ENCODE measurements at regions not wholly inside any gene's neighbourhood (a gene's known extent, or its start where the extent isn't known, plus 50 kb on each side); places are given as distances from the start of the nearest gene placed in this dataset.

- POLR2A ChIA-PET (ENCODE audit: partially characterized antibody), result interaction anchor here (0.6 kb wide), 1 partner anchor 8 kb away, joined by 3 read pairs; no protein-coding TSS in a partner anchor
- H2BK5ac ChIP-seq (ENCODE audit: low read depth, low read length), result no peak overlapping the region
- TF ChIP-seq SIN3A (conservative IDR thresholded peaks at IDR 0.05 in 1 of 2, IDR thresholded peaks at IDR 0.05 in 1 of 2; ENCODE audit: low read depth in 1 of 2, low read length in 2 of 2) (no peak), EZH2 (IDR thresholded peaks at IDR 0.05; ENCODE audit: low read depth, low read length, severe bottlenecking) (no peak), KDM4A (IDR thresholded peaks at IDR 0.05; ENCODE audit: low read depth, low read length, severe bottlenecking) (no peak), GABPA (IDR thresholded peaks at IDR 0.05; ENCODE audit: borderline replicate concordance, insufficient read depth, low read length) (no peak), HDAC6 (IDR thresholded peaks at IDR 0.05; ENCODE audit: low read depth, low read length) (no peak), POLR2AphosphoS5 (IDR thresholded peaks at IDR 0.05; ENCODE audit: low read depth, low read length) (no peak), RBBP5 (IDR thresholded peaks at IDR 0.05; ENCODE audit: borderline replicate concordance, low read depth, low read length) (no peak), HDAC2 (IDR thresholded peaks at IDR 0.05; ENCODE audit: borderline replicate concordance in 1 of 2, low read depth in 2 of 2, low read length in 2 of 2) (no peak), RAD21 (IDR thresholded peaks at IDR 0.05 in 1 of 2, conservative IDR thresholded peaks at IDR 0.05 in 1 of 2; ENCODE audit: low read depth in 2 of 2, low read length in 2 of 2) (no peak), TEAD4 (IDR thresholded peaks at IDR 0.05; ENCODE audit: low read depth, low read length) (no peak)
These were observed 154.2 kb upstream of the TSLP start for GRCh38 chr5:110917161-110917875.

More at GRCh38 chr5:110917161-110917875, 154.2 kb upstream of the TSLP start:
- H3K4ac ChIP-seq (replicated peaks; ENCODE audit: insufficient read length, low read depth, low read length), result no peak overlapping the region
- no peaks in the 10 kb centered on the region for H3K79me2 ChIP-seq (ENCODE audit: control insufficient read depth in 1 of 2, insufficient read depth in 2 of 2, low read length in 2 of 2)
- H2BK20ac ChIP-seq (ENCODE audit: low read length), result no peak overlapping the region
- H3K27me3 ChIP-seq (replicated peaks in 1 of 4; ENCODE audit: control insufficient read depth in 3 of 4, extremely low read depth in 1 of 4, insufficient read depth in 3 of 4, low read length in 3 of 4), result no peaks in the 10 kb centered on the region
- DNase-seq (ENCODE audit: low read depth in 1 of 2, low spot score in 2 of 2) (no peak), FAIRE-seq (no peak)
- H3K23ac ChIP-seq (ENCODE audit: insufficient read length), result no peak overlapping the region
- no peaks in the 10 kb centered on the region for H3K36me3 ChIP-seq (ENCODE audit: control insufficient read depth in 2 of 4, insufficient read depth in 4 of 4, low read length in 3 of 4)
- H3K9ac ChIP-seq (replicated peaks in 1 of 4; ENCODE audit: extremely low read depth in 1 of 4, low read depth in 3 of 4, low read length in 3 of 4), result no peak overlapping the region
- H2BK120ac ChIP-seq (replicated peaks; ENCODE audit: low read depth, low read length), result no peak overlapping the region
- H2BK12ac ChIP-seq (ENCODE audit: low read depth, low read length), result no peak overlapping the region
- H4K8ac ChIP-seq (ENCODE audit: extremely low read depth, insufficient read depth, low read length), result no peak overlapping the region
- H3K4me3 ChIP-seq (ENCODE audit: extremely low read depth in 1 of 4, insufficient read depth in 2 of 4, low read depth in 3 of 4, low read length in 4 of 4), result no peak overlapping the region
- H4K20me1 ChIP-seq (replicated peaks in 1 of 2; ENCODE audit: control insufficient read depth in 1 of 2, insufficient read depth in 2 of 2, low read length in 2 of 2), result no peaks in the 10 kb centered on the region
- no peaks in the 10 kb centered on the region for H3K79me1 ChIP-seq (ENCODE audit: low read depth, low read length)
- no peaks in the 10 kb centered on the region for H3K4me1 ChIP-seq (replicated peaks in 1 of 4; ENCODE audit: control insufficient read depth in 3 of 4, insufficient read depth in 4 of 4, low read length in 3 of 4)
- 86% methylated on average over 6 of the region's 6 CpGs; no CpG with 5 or more reads in 1 of the 2 experiments for WGBS, 2 experiments (ENCODE audit: extremely low coverage in 1 of 2, insufficient coverage in 1 of 2, insufficient read length in 1 of 2, insufficient replicate concordance in 2 of 2, low coverage in 1 of 2, low lambda C conversion rate in 2 of 2, missing lambda C conversion rate in 1 of 2)
- no peak overlapping the region for H3K27ac ChIP-seq (ENCODE audit: low read depth, low read length)
- no peaks in the 10 kb centered on the region for H3K9me3 ChIP-seq (ENCODE audit: insufficient read depth in 2 of 2, low read depth in 1 of 2, low read length in 1 of 2)
- no peak overlapping the region for H2BK15ac ChIP-seq (ENCODE audit: low read length)
- no peak overlapping the region for H3K4me2 ChIP-seq (ENCODE audit: insufficient read depth in 1 of 2, low read depth in 2 of 2, low read length in 2 of 2)
- 0 out of 2 replicates have a peak overlapping the region, but pooled peaks have one; percentile 38 for H2AFZ ChIP-seq (ENCODE audit: low read length)
- no peak overlapping the region for H4K91ac ChIP-seq (replicated peaks; ENCODE audit: insufficient read length, low read length)
- no peak overlapping the region for H2AK5ac ChIP-seq (ENCODE audit: low read depth, low read length)
- no peak overlapping the region for H3K14ac ChIP-seq (ENCODE audit: insufficient read length)
- H3K18ac ChIP-seq (ENCODE audit: extremely low read depth, low read length), result no peak overlapping the region
- CTCF ChIA-PET (ENCODE audit: partially characterized antibody), result no interaction called here
- no peaks in the 10 kb centered on the region for H3K23me2 ChIP-seq (ENCODE audit: low read depth, low read length)
- no peak overlapping the region for H4K5ac ChIP-seq (ENCODE audit: insufficient read length, low read depth, low read length)
- H3K56ac ChIP-seq (replicated peaks; ENCODE audit: insufficient read length, low read depth, low read length), result no peak overlapping the region
